ENCODE measurements at regions not wholly inside any gene's neighbourhood (a gene's known extent, or its start where the extent isn't known, plus 50 kb on each side); places are given as distances from the start of the nearest gene placed in this dataset.

- POLR2A ChIA-PET = interaction anchor here (0.6 kb wide), 1 partner anchor 571 kb away, joined by 3 read pairs; no protein-coding TSS in a partner anchor
- peaks cover 8% of the 10 kb centered on the region; the same call in 1 of the 2 replicates for H3K27me3 Mint-ChIP-seq (ENCODE audit: low read depth)
- CTCF ChIA-PET = no interaction called here
- no peaks in the 10 kb centered on the region for H3K36me3 Mint-ChIP-seq
- no peaks in the 10 kb centered on the region for H3K9me3 Mint-ChIP-seq
- no peak for DNase-seq (ENCODE audit: low spot score)
- no peak for TF ChIP-seq ZNF512 (CRISPR knock-in tag; IDR thresholded peaks at IDR 0.05; ENCODE audit: borderline replicate concordance)
- no peak for TF ChIP-seq SMAD4 (CRISPR knock-in tag; IDR thresholded peaks at IDR 0.05)
- TF ChIP-seq, protein P1, sequence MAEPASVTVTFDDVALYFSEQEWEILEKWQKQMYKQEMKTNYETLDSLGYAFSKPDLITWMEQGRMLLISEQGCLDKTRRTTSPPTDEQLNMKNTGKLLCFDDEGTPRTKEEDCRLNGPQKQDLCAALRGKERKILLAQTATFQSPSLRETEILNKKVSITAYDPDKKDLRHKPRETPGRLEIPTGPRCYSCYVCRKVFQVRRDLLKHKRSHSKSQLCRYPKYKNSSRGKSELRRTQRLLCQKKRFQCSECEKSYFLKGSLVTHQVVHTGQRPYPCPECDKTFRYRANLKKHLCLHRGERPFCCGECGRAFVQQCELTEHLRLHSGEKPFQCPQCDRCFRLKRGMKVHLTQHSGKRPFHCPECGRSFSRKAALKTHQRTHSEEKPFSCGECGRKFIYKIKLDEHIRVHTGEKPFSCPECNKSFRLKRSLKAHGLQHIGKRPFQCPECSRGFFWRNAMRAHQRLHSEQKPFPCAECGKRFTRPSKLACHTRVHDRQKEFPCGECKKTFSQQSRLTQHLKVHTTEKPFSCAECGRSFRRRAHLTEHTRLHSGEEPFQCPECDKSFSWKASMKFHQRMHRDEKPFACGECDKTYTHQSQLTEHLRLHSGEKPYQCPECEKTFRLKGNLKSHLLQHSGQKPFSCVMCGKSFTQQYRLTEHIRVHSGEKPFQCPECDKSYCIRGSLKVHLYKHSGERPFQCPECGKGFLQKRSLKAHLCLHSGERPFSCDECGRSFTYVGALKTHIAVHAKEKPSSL (CRISPR knock-in tag; conservative IDR thresholded peaks at IDR 0.05) = no peak
- TF ChIP-seq ZNF263 (CRISPR knock-in tag; IDR thresholded peaks at IDR 0.05; ENCODE audit: low read depth) = no peak
- TF ChIP-seq ZNF219 (CRISPR knock-in tag; IDR thresholded peaks at IDR 0.05; ENCODE audit: borderline replicate concordance) = no peak
- no peak for TF ChIP-seq MAX (CRISPR knock-in tag; IDR thresholded peaks at IDR 0.05)
- TF ChIP-seq, protein P2, sequence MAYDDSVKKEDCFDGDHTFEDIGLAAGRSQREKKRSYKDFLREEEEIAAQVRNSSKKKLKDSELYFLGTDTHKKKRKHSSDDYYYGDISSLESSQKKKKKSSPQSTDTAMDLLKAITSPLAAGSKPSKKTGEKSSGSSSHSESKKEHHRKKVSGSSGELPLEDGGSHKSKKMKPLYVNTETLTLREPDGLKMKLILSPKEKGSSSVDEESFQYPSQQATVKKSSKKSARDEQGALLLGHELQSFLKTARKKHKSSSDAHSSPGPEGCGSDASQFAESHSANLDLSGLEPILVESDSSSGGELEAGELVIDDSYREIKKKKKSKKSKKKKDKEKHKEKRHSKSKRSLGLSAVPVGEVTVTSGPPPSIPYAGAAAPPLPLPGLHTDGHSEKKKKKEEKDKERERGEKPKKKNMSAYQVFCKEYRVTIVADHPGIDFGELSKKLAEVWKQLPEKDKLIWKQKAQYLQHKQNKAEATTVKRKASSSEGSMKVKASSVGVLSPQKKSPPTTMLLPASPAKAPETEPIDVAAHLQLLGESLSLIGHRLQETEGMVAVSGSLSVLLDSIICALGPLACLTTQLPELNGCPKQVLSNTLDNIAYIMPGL (CRISPR knock-in tag; IDR thresholded peaks at IDR 0.05) = no peak
- TF ChIP-seq, protein P3, sequence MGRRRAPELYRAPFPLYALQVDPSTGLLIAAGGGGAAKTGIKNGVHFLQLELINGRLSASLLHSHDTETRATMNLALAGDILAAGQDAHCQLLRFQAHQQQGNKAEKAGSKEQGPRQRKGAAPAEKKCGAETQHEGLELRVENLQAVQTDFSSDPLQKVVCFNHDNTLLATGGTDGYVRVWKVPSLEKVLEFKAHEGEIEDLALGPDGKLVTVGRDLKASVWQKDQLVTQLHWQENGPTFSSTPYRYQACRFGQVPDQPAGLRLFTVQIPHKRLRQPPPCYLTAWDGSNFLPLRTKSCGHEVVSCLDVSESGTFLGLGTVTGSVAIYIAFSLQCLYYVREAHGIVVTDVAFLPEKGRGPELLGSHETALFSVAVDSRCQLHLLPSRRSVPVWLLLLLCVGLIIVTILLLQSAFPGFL (CRISPR knock-in tag; IDR thresholded peaks at IDR 0.05; ENCODE audit: borderline replicate concordance) = no peak
- no peak for TF ChIP-seq ETV6 (CRISPR knock-in tag; IDR thresholded peaks at IDR 0.05)
- no peak for TF ChIP-seq CDX4 (CRISPR knock-in tag; IDR thresholded peaks at IDR 0.05; ENCODE audit: borderline replicate concordance)
- no peak for TF ChIP-seq NFE2L1 (CRISPR knock-in tag; IDR thresholded peaks at IDR 0.05)
- no peak for TF ChIP-seq FOXP4 (CRISPR knock-in tag; IDR thresholded peaks at IDR 0.05)
- TF ChIP-seq, protein P4, sequence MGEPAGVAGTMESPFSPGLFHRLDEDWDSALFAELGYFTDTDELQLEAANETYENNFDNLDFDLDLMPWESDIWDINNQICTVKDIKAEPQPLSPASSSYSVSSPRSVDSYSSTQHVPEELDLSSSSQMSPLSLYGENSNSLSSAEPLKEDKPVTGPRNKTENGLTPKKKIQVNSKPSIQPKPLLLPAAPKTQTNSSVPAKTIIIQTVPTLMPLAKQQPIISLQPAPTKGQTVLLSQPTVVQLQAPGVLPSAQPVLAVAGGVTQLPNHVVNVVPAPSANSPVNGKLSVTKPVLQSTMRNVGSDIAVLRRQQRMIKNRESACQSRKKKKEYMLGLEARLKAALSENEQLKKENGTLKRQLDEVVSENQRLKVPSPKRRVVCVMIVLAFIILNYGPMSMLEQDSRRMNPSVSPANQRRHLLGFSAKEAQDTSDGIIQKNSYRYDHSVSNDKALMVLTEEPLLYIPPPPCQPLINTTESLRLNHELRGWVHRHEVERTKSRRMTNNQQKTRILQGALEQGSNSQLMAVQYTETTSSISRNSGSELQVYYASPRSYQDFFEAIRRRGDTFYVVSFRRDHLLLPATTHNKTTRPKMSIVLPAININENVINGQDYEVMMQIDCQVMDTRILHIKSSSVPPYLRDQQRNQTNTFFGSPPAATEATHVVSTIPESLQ (CRISPR knock-in tag; IDR thresholded peaks at IDR 0.05) = no peak
- TF ChIP-seq HMGA2 (CRISPR knock-in tag; IDR thresholded peaks at IDR 0.05) = no peak
- no peak for TF ChIP-seq IRF2 (CRISPR knock-in tag; IDR thresholded peaks at IDR 0.05; ENCODE audit: borderline replicate concordance, low read depth)
- no peak for TF ChIP-seq ATF3 (CRISPR knock-in tag; conservative IDR thresholded peaks at IDR 0.05)
- no peak overlapping the region for H3K27ac Mint-ChIP-seq
- peaks cover 22% of the 10 kb centered on the region for H3K4me1 Mint-ChIP-seq
- H3K4me3 Mint-ChIP-seq = no peak overlapping the region
- no peak for ATAC-seq
Observed at GRCh38 chr6:14659841-14660240, 542.3 kb downstream of the CD83 start.
